GM12878 (cell line): ENCODE measurements at regions not wholly inside any gene's neighbourhood (a gene's known extent, or its start where the extent isn't known, plus 50 kb on each side); places are given as distances from the start of the nearest gene placed in this dataset.
A peak's percentile ranks its signal among the peaks of the same experiment; 100 is the strongest.

Source experiments
- POLR2AphosphoS5 ChIP-seq: IDR thresholded peaks from 2 replicates; pipeline ENCODE4 v1.6.1; 2011; ENCODE audit warnings: mild to moderate bottlenecking, low read length, inconsistent platforms
- ZNF592 ChIP-seq: fragments of 450-650 bp; IDR thresholded peaks from 2 replicates; pipeline ENCODE4 v1.6.1; 2017; ENCODE audit warnings: mild to moderate bottlenecking, moderate library complexity
- TF ChIP-seq, protein P1 (sequence below): fragments of 450-650 bp; IDR thresholded peaks from 2 replicates; pipeline ENCODE4 v1.6.1; 2016; ENCODE audit warnings: mild to moderate bottlenecking
- TF ChIP-seq, protein P2 (sequence below), 3 experiments: IDR thresholded peaks in 2 of 3; conservative IDR thresholded peaks in 1 of 3; 2 replicates each; pipeline ENCODE4 v1.5.1; 2011; ENCODE audit warnings: low read depth in 3 of 3, low read length in 3 of 3, mild to moderate bottlenecking in 3 of 3, control low read depth in 2 of 3, moderate library complexity in 2 of 3, inconsistent platforms in 1 of 3, mixed read lengths in 1 of 3; ENCODE audit not compliant: control insufficient read depth in 2 of 3, insufficient read depth in 1 of 3; ENCODE audit errors: extremely low read depth in 1 of 3

GRCh38 chr7:156074982-156075615, 262.8 kb upstream of the SHH start:
- TF ChIP-seq POLR2AphosphoS5, result no peak
- TF ChIP-seq, protein P1, sequence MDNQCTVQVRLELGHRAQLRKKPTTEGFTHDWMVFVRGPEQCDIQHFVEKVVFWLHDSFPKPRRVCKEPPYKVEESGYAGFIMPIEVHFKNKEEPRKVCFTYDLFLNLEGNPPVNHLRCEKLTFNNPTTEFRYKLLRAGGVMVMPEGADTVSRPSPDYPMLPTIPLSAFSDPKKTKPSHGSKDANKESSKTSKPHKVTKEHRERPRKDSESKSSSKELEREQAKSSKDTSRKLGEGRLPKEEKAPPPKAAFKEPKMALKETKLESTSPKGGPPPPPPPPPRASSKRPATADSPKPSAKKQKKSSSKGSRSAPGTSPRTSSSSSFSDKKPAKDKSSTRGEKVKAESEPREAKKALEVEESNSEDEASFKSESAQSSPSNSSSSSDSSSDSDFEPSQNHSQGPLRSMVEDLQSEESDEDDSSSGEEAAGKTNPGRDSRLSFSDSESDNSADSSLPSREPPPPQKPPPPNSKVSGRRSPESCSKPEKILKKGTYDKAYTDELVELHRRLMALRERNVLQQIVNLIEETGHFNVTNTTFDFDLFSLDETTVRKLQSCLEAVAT, result no peak
- TF ChIP-seq ZNF592, result no peak
- TF ChIP-seq, protein P2, sequence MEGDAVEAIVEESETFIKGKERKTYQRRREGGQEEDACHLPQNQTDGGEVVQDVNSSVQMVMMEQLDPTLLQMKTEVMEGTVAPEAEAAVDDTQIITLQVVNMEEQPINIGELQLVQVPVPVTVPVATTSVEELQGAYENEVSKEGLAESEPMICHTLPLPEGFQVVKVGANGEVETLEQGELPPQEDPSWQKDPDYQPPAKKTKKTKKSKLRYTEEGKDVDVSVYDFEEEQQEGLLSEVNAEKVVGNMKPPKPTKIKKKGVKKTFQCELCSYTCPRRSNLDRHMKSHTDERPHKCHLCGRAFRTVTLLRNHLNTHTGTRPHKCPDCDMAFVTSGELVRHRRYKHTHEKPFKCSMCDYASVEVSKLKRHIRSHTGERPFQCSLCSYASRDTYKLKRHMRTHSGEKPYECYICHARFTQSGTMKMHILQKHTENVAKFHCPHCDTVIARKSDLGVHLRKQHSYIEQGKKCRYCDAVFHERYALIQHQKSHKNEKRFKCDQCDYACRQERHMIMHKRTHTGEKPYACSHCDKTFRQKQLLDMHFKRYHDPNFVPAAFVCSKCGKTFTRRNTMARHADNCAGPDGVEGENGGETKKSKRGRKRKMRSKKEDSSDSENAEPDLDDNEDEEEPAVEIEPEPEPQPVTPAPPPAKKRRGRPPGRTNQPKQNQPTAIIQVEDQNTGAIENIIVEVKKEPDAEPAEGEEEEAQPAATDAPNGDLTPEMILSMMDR (IDR thresholded peaks at IDR 0.05 in 2 of 3, conservative IDR thresholded peaks at IDR 0.05 in 1 of 3; ENCODE audit: control insufficient read depth in 2 of 3, extremely low read depth in 1 of 3, insufficient read depth in 1 of 3, low read depth in 3 of 3, low read length in 3 of 3), result 0 out of 6 replicates have a peak, but pooled peaks of 1 of the 3 experiments have one; percentile 3
